HG03460 (cell line): ENCODE measurements at regions not wholly inside any gene's neighbourhood (a gene's known extent, or its start where the extent isn't known, plus 50 kb on each side); places are given as distances from the start of the nearest gene placed in this dataset.

Experiments
- ATAC-seq: cut with Tn5 transposase; IDR thresholded peaks from one replicate; pipeline ENCODE4 v1.9.1; 2021; ENCODE audit not compliant: unreplicated experiment

GRCh38 chr15:77716632-77717332 is 84.1 kb upstream of the LINGO1 start:
- ATAC-seq: no peak

DNA sequence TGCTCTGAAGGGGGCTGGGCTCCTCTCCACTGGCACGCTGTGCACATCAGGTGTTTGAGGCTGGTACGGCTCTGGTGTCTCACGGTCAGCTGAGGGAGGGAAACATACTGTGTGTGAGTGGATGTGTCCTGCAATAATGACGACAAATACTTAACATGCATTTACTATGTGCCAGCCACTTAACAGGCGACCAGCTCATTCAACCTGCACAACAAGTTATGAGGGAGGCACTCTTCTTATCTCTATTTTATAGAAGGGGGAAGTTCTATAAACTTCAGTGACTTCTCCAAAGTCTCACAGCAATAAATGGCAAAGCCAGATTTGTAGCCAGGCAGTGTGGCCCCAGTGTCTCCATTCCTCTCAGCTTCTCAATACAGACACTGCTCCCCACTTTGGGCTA is 83.1 kb upstream of the LINGO1 start:
- no peak for ATAC-seq

DNA sequence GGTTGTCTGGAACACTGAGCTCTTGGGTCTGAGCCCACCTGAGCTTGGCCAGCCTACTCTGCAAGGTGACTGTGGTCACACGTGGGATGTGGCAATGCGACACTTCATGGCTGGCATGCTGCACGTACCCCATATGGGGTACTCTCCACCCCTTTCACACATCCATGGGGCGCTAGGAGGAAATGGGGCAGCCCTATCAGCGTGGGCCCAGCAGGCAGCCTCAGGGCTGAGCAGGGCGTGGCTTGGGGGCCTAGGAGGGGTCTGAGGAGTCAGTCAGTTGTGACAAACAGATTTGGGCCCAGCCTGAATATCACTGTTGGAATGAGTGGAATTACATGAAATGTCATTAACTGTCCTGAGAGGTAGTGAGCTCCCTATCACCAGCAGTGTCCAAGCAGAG is 82.3 kb upstream of the LINGO1 start:
- ATAC-seq: no peak

DNA sequence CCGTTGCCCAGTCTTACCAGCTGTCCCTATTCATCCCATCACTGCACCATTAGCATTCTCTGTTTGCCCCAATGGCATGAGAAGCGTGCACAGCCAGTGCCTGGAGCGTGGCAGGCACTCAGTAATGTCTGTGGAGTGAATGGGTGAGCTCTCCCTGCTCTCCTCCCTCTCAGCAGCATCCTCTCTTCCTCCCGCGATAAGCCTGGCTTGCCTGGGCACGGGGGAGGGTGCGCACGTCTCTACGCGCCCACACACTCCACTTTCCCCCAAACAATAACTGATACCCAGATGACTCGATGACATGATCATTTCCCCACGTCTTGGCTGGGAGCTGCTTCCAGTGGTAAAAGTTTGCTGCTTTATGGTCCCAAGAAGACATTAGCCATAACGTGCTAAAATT is 81.8 kb upstream of the LINGO1 start:
- ATAC-seq: no peak

DNA sequence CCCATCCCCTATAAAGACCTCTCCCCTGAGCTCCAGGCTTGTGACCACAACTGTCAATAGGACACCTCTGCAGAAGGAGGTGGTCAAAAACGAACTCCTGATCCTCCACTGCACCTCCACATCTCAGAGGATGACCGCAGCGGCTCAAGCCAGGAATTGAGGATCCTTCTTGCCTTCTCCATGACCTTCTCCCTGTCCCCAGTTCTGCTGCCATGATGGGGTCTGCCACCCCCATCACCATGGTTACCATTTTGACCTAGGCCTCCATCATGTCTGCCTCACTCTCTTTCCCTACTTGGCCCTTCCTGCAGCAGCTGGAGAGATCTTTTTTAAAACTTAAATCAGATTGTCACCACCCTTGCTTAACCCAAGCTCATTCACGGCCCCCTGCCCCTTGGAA is 81.3 kb upstream of the LINGO1 start:
- ATAC-seq: no peak

DNA sequence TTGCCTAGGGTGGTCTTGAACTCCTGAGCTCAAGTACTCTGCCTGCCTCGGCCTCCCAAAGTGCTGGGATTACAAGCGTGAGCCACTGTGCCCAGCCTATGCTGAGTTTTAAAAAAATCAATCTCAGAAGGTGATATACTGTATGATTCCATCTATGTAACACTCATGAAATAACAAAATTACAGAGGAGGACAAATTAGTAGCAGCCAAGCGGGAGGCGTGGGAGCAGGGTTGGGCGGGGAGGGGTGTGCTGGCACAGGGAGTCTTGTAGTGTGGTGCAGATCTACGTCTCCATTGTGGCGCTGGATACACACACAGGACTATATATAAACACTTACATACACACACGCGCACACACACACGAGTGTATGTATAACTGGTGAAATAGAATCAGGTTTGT is 80.6 kb upstream of the LINGO1 start:
- no peak for ATAC-seq

GRCh38 chr15:77712438-77712837 is 79.7 kb upstream of the LINGO1 start:
- ATAC-seq: no peak

DNA sequence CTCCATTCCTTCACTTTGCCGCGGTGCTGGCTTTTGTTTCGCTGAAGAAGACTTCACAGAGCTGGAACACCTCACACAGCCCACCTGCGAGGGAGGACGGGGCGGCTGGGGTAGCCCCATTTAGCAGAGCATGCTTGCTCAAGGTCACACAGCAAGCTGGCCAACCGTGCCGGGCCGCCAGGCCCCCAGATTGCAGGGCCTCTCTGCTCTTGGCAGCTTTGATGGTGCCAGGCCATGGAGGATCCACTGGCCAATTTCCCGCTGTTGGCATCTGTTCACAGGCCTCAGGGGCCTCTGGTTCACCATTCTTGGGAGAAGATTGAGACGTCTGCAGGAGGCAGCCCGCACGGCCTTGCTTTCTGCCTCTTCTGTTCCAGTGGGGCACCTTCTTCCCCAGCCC is 77.9 kb upstream of the LINGO1 start:
- ATAC-seq: no peak

- ATAC-seq: no peak
These were observed 77.5 kb upstream of the LINGO1 start for GRCh38 chr15:77710206-77710605.

GRCh38 chr15:77709135-77709886 is 76.6 kb upstream of the LINGO1 start:
- ATAC-seq: no peak

GRCh38 chr15:77706482-77707244 is 74.0 kb upstream of the LINGO1 start:
- ATAC-seq: no peak

DNA sequence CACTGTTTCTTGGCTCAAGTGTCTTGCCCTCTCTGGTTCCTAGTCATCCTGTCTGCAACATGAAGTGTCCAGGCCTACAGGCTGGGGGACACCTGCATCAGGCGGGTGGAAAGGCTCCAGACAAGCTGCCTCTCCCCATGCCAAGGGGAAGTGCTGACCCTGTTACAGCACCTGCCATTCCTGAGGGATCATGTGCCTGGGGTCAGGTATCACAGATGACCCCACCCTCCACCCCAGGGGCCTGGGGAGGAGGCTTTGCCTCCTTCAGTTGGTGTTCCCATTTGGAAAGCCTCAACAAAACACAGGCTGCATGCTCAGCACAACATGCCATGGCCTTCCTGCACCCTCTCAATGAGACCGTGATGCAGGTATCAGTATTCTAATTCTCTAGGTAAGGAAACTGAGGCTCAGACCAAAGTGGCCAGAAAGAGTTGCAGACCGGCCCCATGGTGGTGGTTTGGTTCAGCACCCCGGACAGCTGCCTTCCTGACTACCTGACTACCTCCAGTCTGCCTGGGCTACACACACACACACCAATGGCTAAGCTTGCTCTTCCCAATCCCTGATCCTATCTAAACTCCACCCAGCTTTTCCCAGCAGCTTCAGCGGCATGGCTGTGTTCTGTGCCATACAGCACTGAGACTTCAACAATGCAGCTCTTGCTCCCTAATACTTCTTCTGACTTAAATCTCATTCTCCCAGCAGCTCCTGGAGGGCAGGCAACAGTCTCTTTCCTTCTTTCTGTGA is 69.7 kb upstream of the LINGO1 start:
- no peak for ATAC-seq

DNA sequence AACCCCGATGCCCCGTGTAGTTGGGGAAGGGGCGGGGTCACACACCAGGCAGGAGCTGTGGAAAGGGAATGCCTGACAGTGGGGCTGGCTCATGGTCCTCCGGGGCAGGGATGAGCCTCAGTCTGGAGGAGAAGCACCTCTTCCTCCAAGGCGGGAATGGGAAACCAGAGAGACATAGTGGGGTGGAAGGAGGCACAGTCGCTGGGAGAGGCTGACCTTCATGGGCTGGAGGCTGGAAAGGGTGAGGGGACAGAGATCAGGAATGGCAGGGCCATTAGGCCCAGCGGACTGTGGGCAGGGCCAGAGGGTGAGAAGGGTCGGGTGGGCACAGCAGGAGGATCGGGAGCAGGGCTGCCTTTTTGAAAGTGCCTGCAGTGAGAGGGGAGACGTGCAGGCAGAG is 65.8 kb upstream of the LINGO1 start:
- ATAC-seq: no peak

DNA sequence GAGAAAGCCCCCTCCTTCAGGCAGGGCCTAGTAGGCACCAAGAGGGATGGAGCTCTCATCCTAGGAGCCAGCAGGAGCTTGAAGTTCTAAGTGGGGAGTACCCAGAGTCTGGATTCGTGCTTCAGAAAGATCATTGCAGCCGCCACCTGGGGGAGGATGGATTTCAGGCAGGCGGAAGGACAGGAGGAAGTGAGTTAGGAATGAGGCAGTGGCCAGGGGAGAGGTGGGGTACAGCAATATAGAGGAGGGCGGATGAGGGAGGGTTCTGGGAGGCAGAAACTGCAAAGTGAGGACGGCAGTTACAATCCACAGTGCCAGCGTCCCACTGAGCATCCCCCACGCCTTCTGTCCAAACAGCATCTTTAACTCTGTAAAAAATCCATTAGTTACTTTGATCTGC is 65.2 kb upstream of the LINGO1 start:
- ATAC-seq: no peak

DNA sequence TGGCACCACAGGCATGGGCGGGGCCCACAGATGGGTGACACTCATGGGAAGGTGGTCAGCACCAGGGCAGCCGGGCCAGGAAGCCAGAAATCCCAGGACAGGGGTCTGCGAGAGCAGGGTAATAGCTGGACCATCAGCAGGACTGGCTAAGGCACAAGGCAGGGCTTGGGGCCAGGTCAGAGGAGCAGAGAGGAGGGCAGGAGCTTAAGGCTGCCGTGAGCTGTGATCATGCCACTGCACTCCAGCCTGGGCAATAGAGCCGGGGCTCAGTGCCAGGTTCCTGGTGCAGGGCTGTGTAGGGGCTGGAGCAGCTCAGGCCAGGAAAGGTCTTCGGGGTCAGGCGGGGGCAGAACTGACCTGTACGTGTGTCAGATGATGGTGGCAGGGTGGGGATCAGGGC is 64.2 kb upstream of the LINGO1 start:
- no peak for ATAC-seq

DNA sequence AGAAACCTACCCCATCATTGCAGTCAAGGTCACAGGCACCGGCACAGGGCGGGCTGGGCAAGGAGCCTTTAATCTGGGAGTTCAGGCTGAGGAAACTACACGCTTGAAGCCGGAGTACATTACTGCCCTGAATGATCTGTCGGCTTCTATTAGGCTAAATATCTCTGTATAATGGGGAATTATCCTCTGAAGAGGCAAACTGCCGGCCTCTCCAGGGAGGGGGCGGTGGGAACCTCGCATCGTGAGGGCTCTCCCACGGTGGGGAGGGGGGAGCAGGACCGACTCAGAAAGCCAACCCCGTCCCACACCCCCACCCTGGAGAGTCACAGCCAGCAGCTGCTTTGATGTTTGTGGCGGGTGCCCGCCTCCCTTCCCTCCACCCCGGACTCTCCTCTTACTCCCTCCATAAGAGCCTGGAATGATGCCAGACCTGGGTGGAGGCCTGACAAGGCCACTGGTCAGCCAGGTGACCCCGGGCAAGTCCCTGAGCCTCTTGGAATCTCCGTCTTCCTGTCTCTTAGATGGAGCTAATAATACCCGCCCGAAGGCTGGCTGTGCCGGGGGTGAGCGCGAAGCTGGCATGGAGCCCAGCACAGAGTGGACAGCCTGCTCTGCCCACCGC is 63.4 kb upstream of the LINGO1 start:
- ATAC-seq: no peak

- no peak for ATAC-seq
These were observed 62.8 kb upstream of the LINGO1 start for GRCh38 chr15:77695548-77695947.

DNA sequence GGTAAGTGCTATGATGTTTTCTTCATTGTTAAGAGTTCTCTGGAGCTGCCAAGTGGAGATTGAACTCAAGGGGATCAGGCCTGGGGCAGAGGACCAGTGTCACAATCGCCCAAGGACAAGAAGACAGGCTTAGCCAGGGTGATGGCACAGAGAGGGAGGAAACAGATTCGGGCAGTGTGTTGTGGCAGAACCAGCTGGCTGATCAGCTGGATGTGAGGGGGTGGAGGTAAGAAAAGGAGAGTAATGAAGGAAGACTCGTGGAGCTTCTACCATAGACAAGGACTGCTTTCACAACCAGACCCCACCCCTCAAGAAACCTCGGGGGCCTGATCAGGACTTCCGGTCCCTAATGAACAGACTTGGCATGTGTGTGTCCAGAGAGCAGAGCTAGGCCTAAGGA is 60.9 kb upstream of the LINGO1 start:
- ATAC-seq: no peak

GRCh38 chr15:77692614-77693013 is 59.9 kb upstream of the LINGO1 start:
- no peak for ATAC-seq

DNA sequence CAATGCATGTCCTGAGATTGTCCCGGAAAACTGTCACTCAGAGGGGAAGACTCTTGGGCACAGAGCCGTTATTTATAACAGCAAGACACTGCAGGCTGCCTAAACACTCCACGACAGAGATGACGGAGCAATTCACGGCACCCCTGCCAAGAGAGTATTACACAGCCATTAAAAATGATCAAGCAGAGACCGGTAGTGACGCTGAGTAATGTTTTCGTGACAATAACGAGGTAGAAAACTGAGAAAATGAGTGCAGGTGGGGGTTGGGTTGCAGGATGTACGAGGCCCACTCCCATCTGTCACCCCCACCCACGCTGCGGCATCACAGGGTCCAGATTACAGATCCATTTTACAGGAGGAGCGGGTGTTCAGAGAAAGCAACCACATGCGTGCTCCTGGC is 58.9 kb upstream of the LINGO1 start:
- ATAC-seq: no peak

DNA sequence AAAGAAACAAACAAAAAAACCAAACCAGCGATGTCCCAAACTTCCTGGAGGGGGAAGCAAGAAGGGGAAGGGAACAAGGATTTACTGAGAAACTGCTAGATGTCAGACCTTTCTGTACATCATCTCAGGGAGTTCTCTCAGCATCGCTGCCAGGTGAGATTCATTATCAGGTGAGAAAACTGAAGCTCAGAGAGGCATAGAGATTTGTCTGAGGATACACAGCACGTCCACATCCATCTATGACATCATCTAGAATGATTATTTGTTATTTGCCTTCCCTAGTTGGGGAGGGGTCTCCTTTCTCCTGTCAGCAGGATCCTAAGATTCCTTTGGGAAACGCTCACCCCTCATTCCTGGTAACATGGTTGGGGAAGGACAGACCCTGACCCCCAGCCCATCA is 57.1 kb upstream of the LINGO1 start:
- ATAC-seq: no peak
